ENCODE measurements at regions not wholly inside any gene's neighbourhood (a gene's known extent, or its start where the extent isn't known, plus 50 kb on each side); places are given as distances from the start of the nearest gene placed in this dataset.

- ATAC-seq (no peak), DNase-seq (ENCODE audit: low spot score) (no peak)
- ChIA-PET POLR2A (no interaction called here), CTCF (no interaction called here)
- Mint-ChIP-seq H3K9me3 (no peaks in the 10 kb centered on the region), H3K36me3 (no peaks in the 10 kb centered on the region), H3K4me1 (peaks cover 11% of the 10 kb centered on the region), H3K27ac (no peak overlapping the region), H3K27me3 (ENCODE audit: low read depth) (no peaks in the 10 kb centered on the region), H3K4me3 (no peak overlapping the region)
- TF ChIP-seq ZNF416 (CRISPR knock-in tag; IDR thresholded peaks at IDR 0.05): no peak
- TF ChIP-seq ZNF671 (CRISPR knock-in tag; IDR thresholded peaks at IDR 0.05): no peak
- no peak for TF ChIP-seq USF1 (CRISPR knock-in tag; IDR thresholded peaks at IDR 0.05)
- TF ChIP-seq ZNF121 (CRISPR knock-in tag; IDR thresholded peaks at IDR 0.05): no peak
- TF ChIP-seq ZMAT4 (CRISPR knock-in tag; IDR thresholded peaks at IDR 0.05): no peak
These were observed 474.7 kb downstream of the SLC16A7 start for GRCh38 chr12:60070552-60070951.

- Mint-ChIP-seq H3K27ac (no peak overlapping the region), H3K4me3 (no peak overlapping the region), H3K36me3 (no peaks in the 10 kb centered on the region), H3K4me1 (peaks cover 11% of the 10 kb centered on the region), H3K9me3 (no peaks in the 10 kb centered on the region), H3K27me3 (ENCODE audit: low read depth) (no peaks in the 10 kb centered on the region)
- ChIA-PET CTCF (interaction anchor here (1.7 kb wide), 1 partner anchor 237 kb away, joined by 4 read pairs; no protein-coding TSS in a partner anchor), POLR2A (no interaction called here)
- no peak for DNase-seq (ENCODE audit: low spot score)
- TF ChIP-seq ZNF532 (CRISPR knock-in tag; IDR thresholded peaks at IDR 0.05; ENCODE audit: borderline replicate concordance) (no peak), ATF1 (CRISPR knock-in tag; IDR thresholded peaks at IDR 0.05) (no peak), ELF4 (CRISPR knock-in tag; IDR thresholded peaks at IDR 0.05; ENCODE audit: low read depth) (no peak), FOXK1 (CRISPR knock-in tag; IDR thresholded peaks at IDR 0.05) (no peak)
- no peak for ATAC-seq
These were observed 475.9 kb downstream of the SLC16A7 start for GRCh38 chr12:60071759-60072191.

GRCh38 chr12:60072911-60073310 lies 477.1 kb downstream of the SLC16A7 start:
- TF ChIP-seq ZNF423 (CRISPR knock-in tag; IDR thresholded peaks at IDR 0.05) (no peak), USF2 (CRISPR knock-in tag; IDR thresholded peaks at IDR 0.05) (no peak), TEAD4 (CRISPR knock-in tag; IDR thresholded peaks at IDR 0.05) (no peak), ZNF396 (CRISPR knock-in tag; IDR thresholded peaks at IDR 0.05; ENCODE audit: borderline replicate concordance) (no peak), ETV6 (CRISPR knock-in tag; IDR thresholded peaks at IDR 0.05) (no peak)
- H3K4me1 Mint-ChIP-seq: peaks cover 12% of the 10 kb centered on the region
- H3K9me3 Mint-ChIP-seq: no peaks in the 10 kb centered on the region
- ChIA-PET POLR2A (no interaction called here), CTCF (interaction anchor here (1.7 kb wide), 1 partner anchor 238 kb away, joined by 4 read pairs; no protein-coding TSS in a partner anchor)
- H3K4me3 Mint-ChIP-seq: no peak overlapping the region
- no peak for DNase-seq (ENCODE audit: low spot score)
- no peaks in the 10 kb centered on the region for H3K27me3 Mint-ChIP-seq (ENCODE audit: low read depth)
- no peak for ATAC-seq
- no peak overlapping the region for H3K27ac Mint-ChIP-seq
- no peaks in the 10 kb centered on the region for H3K36me3 Mint-ChIP-seq

GRCh38 chr12:60075091-60075490 lies 479.3 kb downstream of the SLC16A7 start:
- no peak overlapping the region for H3K4me3 Mint-ChIP-seq
- ChIA-PET POLR2A (no interaction called here), CTCF (interaction anchor here (0.5 kb wide), 1 partner anchor 405 kb away, joined by 3 read pairs; no protein-coding TSS in a partner anchor)
- no peaks in the 10 kb centered on the region for H3K27me3 Mint-ChIP-seq (ENCODE audit: low read depth)
- H3K9me3 Mint-ChIP-seq: no peaks in the 10 kb centered on the region
- no peak for DNase-seq (ENCODE audit: low spot score)
- ATAC-seq: no peak
- no peak overlapping the region for H3K27ac Mint-ChIP-seq
- H3K4me1 Mint-ChIP-seq: peaks cover 14% of the 10 kb centered on the region
- no peaks in the 10 kb centered on the region for H3K36me3 Mint-ChIP-seq
- TF ChIP-seq HMGA2 (CRISPR knock-in tag; IDR thresholded peaks at IDR 0.05): no peak
- TF ChIP-seq ZNF416 (CRISPR knock-in tag; IDR thresholded peaks at IDR 0.05): no peak
- no peak for TF ChIP-seq ZNF532 (CRISPR knock-in tag; IDR thresholded peaks at IDR 0.05; ENCODE audit: borderline replicate concordance)
- no peak for TF ChIP-seq SMAD3 (CRISPR knock-in tag; IDR thresholded peaks at IDR 0.05; ENCODE audit: borderline replicate concordance)
- TF ChIP-seq ZBTB21 (CRISPR knock-in tag; IDR thresholded peaks at IDR 0.05; ENCODE audit: borderline replicate concordance): no peak
- TF ChIP-seq GABPB1 (CRISPR knock-in tag; IDR thresholded peaks at IDR 0.05): no peak
